Hematopoietic multipotent progenitor cell treated with erythropoietin and hydrocortisone succinate and interleukin-3 and kit ligand, for 15 days (in vitro differentiated cells): ENCODE measurements at regions not wholly inside any gene's neighbourhood (a gene's known extent, or its start where the extent isn't known, plus 50 kb on each side); places are given as distances from the start of the nearest gene placed in this dataset.
"Not testable (repeated sequence)": the region's sequence is repeated elsewhere in the genome, so short reads cannot be mapped to it uniquely, and the experiment has no call there.

Experiments used
- DNase-seq: peaks from one replicate; pipeline ENCODE4 v3.0.0-alpha.2; 2015; ENCODE audit warnings: low spot score

DNA sequence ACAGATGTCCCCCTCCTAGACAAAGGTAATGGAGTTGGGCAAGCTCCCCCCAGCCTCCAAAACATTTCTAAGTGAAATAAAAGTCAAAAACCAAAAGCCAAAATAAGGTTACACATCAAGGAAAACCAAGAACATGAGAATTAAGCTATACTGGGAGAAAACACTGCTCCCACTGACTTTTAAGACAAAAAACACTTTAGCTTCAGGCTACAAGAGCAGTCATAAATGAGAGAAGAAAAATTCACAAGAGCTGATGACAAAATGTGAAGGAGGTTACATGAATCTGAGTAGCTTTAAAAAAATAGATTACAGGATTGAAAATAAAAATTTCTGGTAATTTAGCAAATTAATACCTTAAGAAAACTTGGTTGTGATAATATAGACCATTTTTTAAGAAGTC is 1370.3 kb upstream of the CDH9 start:
- DNase-seq = no peak

DNA sequence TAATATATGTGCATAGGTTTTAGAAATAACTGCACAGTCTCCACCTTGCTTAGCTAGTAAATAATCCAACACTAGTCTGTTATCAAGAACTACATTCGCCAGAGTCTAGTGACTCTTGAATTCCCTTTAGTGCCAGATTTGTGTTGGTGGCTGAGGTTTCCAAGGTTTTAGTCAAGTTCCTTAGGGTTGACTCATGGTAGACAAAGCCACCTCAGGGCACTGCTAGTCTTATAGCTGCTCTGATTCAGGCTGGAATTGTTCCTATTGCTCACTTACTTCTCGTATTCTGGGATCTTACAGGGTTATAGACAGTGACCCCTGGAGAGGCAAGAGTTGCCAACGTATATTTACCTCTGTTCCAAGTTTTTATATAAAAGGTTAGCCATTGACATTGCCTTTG is 1369.8 kb upstream of the CDH9 start:
- no peak for DNase-seq

GRCh38 chr5:28404363-28405071 is 1366.1 kb upstream of the CDH9 start:
- DNase-seq = no peak

DNA sequence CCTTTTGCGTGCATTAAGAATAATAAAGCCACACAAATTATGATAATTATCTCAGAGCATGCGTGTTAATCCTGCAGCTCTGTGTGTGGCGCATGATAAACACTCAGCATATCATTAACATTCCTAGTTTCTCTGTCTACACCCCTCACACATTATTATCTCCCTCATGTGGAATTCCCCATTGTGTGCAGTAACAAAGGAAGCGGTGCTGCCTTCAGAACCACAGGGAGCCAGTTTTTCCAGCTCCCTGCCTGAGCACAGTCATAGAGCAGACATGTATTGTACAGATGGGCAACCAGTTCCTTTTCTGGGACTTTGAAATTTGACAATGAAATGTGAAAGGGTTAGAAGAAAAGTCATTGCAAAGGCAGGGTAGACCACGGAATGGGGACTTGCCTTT is 1365.5 kb upstream of the CDH9 start:
- no peak for DNase-seq

DNA sequence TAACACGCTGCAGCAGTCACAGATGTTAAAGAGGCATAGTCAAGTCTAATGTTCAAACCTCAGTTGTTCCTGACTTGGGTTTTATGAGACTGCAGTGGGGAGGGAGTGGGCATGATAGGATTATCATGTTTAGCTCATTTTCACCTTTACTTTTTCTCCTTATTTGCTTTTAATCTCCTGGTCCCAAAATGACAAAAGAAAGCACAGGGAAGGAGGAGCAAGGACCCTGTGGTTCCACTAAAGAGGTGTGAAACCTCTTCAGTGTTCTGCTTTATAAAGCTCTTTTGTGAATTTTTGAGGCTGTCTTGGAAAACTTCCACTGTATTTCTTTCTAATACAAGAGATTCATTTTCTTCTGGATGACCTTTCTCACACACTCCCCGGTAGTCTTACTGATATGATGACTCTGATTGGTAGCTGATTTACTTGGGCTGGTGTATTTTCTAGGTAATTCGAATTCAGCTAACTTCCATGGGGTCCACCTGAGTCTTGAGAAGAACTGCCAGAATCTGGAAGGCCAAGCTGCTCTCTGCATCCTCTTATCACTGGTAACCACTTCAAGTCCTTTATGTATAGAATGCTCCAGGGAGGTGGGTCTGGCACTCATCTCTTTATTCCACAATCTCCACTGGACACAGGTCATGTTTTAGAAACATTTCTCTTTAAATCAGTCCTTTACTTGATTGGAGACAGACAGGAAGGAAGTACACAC is 1364.4 kb upstream of the CDH9 start:
- no peak for DNase-seq

DNA sequence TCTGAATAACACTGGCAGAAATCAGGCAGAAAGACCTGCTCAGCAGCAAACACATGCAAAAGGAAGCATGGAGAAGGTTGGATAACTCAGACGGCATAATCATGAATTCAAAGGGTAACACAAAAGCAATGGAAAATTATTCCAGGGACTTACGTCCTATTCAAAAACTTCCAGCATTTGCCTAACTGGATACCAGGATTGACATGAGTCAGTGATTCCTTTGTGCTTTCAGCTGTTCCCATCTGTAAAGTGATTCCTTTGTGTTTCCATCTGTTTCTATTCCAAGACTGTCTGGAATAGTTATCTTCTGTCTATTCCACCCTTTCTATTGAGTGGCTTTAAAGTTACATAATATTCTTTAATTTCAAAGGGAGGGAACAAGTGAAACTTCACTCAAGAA is 1361.7 kb upstream of the CDH9 start:
- no peak for DNase-seq

GRCh38 chr5:28399211-28399610 is 1360.8 kb upstream of the CDH9 start:
- DNase-seq = no peak

GRCh38 chr5:28398185-28398584 is 1359.8 kb upstream of the CDH9 start:
- DNase-seq = no peak

DNA sequence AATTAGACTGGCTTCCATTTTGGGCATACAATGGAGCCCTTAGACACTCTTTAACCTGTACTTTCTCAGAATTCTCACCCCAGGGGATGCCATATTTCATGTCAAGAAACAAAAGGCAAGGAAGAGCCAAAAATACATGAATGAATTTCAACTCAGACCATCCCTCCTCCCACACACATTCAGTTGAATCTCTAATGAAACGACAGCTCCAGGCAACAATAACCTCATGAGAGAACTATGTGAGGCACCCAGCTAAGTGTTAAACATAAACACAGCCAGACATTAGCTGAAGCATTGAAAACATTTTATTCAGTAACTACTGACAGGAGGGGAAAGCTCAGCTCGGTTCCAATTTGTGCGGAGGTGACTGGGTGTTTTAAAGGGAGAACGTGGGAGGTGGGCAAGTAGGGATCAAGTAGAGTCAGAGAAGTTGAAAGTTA is 1359.1 kb upstream of the CDH9 start:
- DNase-seq = no peak

DNA sequence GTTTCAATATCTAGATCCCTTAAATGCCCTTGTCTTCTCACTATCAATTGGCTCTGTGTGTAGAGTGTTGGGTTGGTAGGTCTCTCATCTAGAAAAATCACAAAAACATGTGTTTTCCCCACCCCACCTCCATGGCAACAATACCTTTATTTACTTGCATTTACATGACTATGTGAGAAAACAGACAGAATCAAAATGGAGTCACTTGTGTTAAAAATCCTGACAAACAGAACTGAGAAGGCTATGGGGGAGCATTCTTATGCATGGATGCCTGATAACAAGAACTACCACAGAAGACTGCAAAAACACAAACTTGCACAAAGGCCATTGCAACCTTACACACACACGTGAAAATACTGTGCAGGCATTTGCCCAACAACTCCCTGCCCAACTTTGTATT is 1352.9 kb upstream of the CDH9 start:
- no peak for DNase-seq

- DNase-seq = no peak
Observed at GRCh38 chr5:28390341-28390740, 1352.0 kb upstream of the CDH9 start.

DNA sequence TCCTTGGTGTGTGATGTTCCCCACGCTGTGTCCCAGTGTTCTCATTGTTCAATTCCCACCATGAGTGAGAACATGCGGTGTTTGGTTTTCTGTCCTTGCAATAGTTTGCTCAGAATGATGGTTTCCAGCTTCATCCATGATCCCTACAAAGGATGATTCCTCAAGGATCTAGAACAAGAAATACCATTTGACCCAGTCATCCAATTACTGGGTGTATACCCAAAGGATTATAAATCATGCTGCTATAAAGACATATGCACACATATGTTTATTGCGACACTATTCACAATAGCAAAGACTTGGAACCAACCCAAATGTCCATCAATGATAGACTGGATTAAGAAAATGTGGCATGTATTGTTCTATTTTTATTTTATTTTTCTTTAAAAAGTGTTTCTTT is 1351.3 kb upstream of the CDH9 start:
- DNase-seq = not testable (repeated sequence)

GRCh38 chr5:28388428-28388827 is 1350.0 kb upstream of the CDH9 start:
- DNase-seq = no peak

GRCh38 chr5:28386712-28387111 is 1348.3 kb upstream of the CDH9 start:
- no peak for DNase-seq

DNA sequence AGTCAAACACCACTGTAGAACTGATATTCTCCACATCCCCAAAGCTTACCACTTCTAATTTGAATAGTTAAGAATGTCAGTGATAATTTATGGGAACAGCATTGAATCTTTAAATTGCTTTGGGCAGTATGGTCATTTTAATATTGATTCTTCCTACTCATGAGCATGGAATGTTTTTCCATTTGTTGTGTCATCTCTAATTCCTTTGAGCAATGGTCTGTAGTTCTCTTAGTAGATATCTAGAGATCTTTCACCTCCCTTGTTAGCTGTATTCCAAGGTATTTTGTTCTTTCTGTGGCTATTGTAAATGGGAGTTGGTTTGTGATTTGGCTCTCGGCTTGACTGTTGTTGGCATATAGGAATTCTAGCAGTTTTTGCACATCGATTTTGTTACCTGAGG is 1341.8 kb upstream of the CDH9 start:
- DNase-seq = no peak

DNA sequence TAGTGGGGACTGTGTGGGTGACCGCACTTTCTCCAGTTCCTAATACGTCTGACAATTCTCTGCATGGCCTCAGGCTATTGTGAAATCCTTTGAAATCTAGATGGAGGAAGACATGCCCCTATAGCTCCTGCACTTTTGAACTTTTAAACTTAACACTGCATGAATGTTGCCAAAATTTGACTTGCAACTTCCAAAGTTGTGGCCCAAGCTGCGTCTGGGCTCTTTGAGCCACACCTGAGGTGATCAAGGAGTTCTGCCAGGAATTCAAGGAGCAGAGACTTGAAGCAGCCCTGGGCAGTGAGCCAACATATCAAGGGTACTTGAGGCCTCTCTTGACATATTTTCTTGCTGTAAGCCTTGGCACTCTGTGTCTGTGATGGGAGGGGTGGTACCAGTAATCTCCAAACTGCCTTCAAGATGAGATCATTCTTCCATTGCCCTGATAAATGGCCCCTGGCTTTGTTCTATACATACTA is 1336.1 kb upstream of the CDH9 start:
- DNase-seq = no peak

DNA sequence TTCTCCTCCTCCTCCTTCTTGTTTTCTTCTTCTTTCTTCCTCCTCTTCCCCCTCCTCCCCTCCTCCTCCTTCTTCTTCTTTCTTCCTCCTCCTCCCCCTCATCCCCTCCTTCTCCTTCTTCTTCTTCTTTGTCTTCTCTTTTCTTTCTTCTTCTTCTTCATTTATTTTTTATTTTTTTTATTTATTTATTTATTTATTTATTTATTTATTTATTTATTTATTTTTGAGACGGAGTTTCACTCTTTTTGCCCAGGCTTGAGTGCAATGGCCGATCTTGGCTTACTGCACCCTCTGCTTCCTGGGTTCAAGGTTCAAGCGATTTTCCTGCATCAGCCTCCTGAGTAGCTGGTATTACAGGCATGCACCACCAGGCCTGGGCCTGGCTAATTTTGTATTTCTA is 1332.5 kb upstream of the CDH9 start:
- DNase-seq = no peak

DNA sequence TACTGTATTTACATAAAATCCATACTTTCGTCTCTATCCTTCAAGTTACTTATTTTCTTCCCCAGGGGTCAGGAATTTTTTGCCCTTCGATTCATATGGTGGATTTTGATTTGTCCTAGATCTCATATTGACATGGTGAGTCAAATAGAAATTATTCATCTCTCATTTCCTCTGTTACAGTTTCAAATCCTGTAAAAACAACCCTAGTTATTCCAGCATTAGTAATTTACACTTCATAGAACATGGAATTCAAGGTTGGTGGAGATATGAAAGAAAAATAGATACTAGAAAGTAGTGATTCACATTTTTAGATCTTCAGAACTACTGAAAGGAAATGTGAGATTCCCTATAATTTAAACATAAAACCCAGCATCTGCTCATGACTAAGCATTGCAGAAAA is 1331.0 kb upstream of the CDH9 start:
- no peak for DNase-seq

GRCh38 chr5:28355831-28356230 is 1317.4 kb upstream of the CDH9 start:
- no peak for DNase-seq

- DNase-seq = no peak
Observed at GRCh38 chr5:28346696-28347095, 1308.3 kb upstream of the CDH9 start.

- peak; percentile 2 for DNase-seq
Observed at GRCh38 chr5:28344836-28345433, 1306.5 kb upstream of the CDH9 start.

DNA sequence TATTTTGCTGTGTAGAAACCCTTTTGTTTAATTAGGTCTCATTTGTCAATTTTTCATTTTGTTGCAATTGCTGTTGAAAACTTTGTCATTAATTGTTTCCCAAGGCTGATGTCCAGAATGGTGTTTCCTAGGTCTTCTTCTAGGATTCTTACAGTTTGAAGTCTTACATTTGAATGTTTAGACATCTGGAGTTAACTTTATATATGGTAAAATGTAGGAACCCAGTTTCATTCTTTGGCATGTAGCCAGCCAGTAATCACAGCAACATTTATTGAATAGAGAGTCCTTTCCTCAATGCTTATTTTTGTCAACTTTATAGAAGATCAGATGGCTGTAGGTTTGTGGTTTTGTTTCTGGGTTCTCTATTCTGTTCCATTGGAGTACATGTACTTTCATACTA is 1290.8 kb upstream of the CDH9 start:
- no peak for DNase-seq

- no peak for DNase-seq
Observed at GRCh38 chr5:28328681-28329080, 1290.3 kb upstream of the CDH9 start.
